Naive thymus-derived CD4-positive, alpha-beta T cell (primary cell): ENCODE measurements at regions not wholly inside any gene's neighbourhood (a gene's known extent, or its start where the extent isn't known, plus 50 kb on each side); places are given as distances from the start of the nearest gene placed in this dataset.

Experiments used
- ATAC-seq: fragments of 150-1000 bp; cut with Tn5 transposase; 2 replicates; pipeline ENCODE4 v1.10.0; 2021; ENCODE audit warnings: mild to moderate bottlenecking, moderate library complexity
- CTCF ChIA-PET: fragments of 350-600 bp; sonication (Branson Sonifier 250); formaldehyde crosslinking; loops from one replicate; lab custom pipeline; 2021; ENCODE audit warnings: antibody characterized with exemption; lab: Charles Lee
- POLR2A ChIA-PET: fragments of 350-600 bp; sonication (Branson Sonifier 250); formaldehyde crosslinking; loops from one replicate; lab custom pipeline; 2021; ENCODE audit warnings: antibody characterized with exemption, inconsistent platforms; lab: Charles Lee
- DNase-seq, 9 donors: peaks; one replicate each; pipeline versions ENCODE4 v3.0.0 to v3.0.0-alpha.2; 2020 to 2022; ENCODE audit warnings: mixed read lengths in 1 of 9
- H3K27ac ChIP-seq: one replicate; pipeline ENCODE4 v1.7.0; 2013; ENCODE audit warnings: mild to moderate bottlenecking, low read depth, low read length, moderate library complexity
- H3K27me3 ChIP-seq, 2 donors: one replicate each; pipeline ENCODE4 v1.7.0; 2013; ENCODE audit warnings: low read length in 2 of 2, mild to moderate bottlenecking in 2 of 2, moderate library complexity in 2 of 2; ENCODE audit not compliant: control insufficient read depth in 2 of 2, insufficient read depth in 2 of 2
- H3K36me3 ChIP-seq, 3 experiments: 1 replicate in 2 of 3; 2 replicates in 1 of 3; pipeline ENCODE4 v1.7.0; 2013; ENCODE audit warnings: low read length in 3 of 3, mild to moderate bottlenecking in 3 of 3, moderate library complexity in 1 of 3; ENCODE audit not compliant: insufficient read depth in 3 of 3, control insufficient read depth in 2 of 3
- H3K4me1 ChIP-seq, 2 donors: one replicate each; pipeline ENCODE4 v1.7.0; 2013; ENCODE audit warnings: low read length in 2 of 2, mild to moderate bottlenecking in 2 of 2, moderate library complexity in 1 of 2; ENCODE audit not compliant: control insufficient read depth in 2 of 2, insufficient read depth in 2 of 2
- H3K4me3 ChIP-seq: 2 replicates; pipeline ENCODE4 v1.7.0; 2013; ENCODE audit warnings: mild to moderate bottlenecking, low read length
- H3K9me3 ChIP-seq, 3 experiments: 1 replicate in 2 of 3; 2 replicates in 1 of 3; pipeline ENCODE4 v1.7.0; 2013; ENCODE audit warnings: low read length in 3 of 3; ENCODE audit not compliant: control insufficient read depth in 2 of 3
- H3K27ac Mint-ChIP-seq, 9 donors: one replicate each; pipeline ENCODE4 v1.8.0; 2020 to 2022; ENCODE audit warnings: mixed read lengths in 9 of 9, mild to moderate bottlenecking in 8 of 9, moderate library complexity in 5 of 9, inconsistent platforms in 2 of 9
- H3K27me3 Mint-ChIP-seq, 5 donors: one replicate each; pipeline ENCODE4 v1.8.0; 2021 to 2022; ENCODE audit warnings: mixed read lengths in 5 of 5, mild to moderate bottlenecking in 1 of 5
- H3K36me3 Mint-ChIP-seq, 5 donors: one replicate each; pipeline ENCODE4 v1.8.0; 2020 to 2022; ENCODE audit warnings: mixed read lengths in 5 of 5, mild to moderate bottlenecking in 3 of 5, inconsistent platforms in 1 of 5
- H3K4me1 Mint-ChIP-seq, 7 donors: one replicate each; pipeline ENCODE4 v1.8.0; 2020 to 2022; ENCODE audit warnings: mixed read lengths in 7 of 7, mild to moderate bottlenecking in 3 of 7, inconsistent platforms in 1 of 7
- H3K4me3 Mint-ChIP-seq, 10 donors: one replicate each; pipeline ENCODE4 v1.8.0; 2020 to 2022; ENCODE audit warnings: mild to moderate bottlenecking in 10 of 10, mixed read lengths in 10 of 10, moderate library complexity in 6 of 10, inconsistent platforms in 2 of 10
- H3K9me3 Mint-ChIP-seq, 11 donors: one replicate each; pipeline ENCODE4 v1.8.0; 2020 to 2022; ENCODE audit warnings: mixed read lengths in 11 of 11, mild to moderate bottlenecking in 4 of 11, inconsistent platforms in 1 of 11, moderate library complexity in 1 of 11
- intact Hi-C, 2 donors: fragments of 100-400 bp; cut with micrococcal nuclease; formaldehyde crosslinking; loops; one replicate each; pipeline ENCODE4 v1.15.1; 2023

DNA sequence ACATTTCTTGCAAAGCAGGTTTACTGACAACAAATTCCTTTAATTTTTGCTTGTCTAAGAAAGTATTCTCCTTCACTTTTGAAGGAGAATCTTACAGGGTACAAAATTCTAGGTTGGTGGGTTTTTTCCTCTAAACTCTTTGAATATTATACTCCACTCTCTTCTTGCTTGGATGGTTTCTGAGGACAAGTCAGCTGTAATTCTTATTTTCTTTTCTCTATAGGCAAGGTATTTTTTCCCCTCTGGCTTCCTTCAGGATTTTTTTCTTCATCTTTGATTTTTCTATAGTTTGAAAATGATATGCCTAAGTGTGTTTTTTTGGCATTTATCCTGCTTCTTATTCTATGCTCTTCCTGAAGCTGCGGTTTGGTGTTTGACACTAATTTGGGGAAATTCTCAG lies 112.5 kb upstream of the HIVEP1 start:
- Mint-ChIP-seq H3K36me3 (peaks cover 0 to 4% (median 0%) of the 10 kb centered on the region in 5 donors), H3K27me3 (peaks cover 0 to 11% (median 0%) of the 10 kb centered on the region in 5 donors)
- CTCF ChIA-PET = no interaction called here

DNA sequence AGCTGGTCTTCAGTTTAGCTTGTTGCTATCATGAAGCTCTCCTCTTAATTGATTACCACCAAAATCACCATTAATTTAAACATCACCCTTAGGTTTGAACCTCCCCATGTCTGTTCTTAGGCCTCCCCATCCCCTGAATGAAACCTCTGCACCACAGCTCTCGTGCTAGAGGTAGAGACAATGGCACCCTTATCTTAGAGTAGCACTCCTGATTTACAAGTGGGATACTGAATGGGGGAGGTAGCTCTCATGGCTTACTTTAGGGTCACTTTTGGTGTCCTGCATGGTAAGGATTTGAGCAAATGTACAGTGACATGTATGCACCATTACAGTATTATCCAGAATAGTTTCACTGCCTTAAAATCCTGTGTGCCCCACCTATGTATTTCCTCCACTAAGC lies 115.6 kb upstream of the ADTRP start:
- Mint-ChIP-seq H3K27me3 (no peaks in the 10 kb centered on the region), H3K4me1 (peaks cover 0 to 4% (median 0%) of the 10 kb centered on the region in 7 donors), H3K9me3 (peaks cover 0 to 14% (median 2%) of the 10 kb centered on the region in 11 donors), H3K4me3 (no peak overlapping the region), H3K36me3 (no peaks in the 10 kb centered on the region), H3K27ac (peak overlapping the region in 1 of 9 donors; percentile 2)
- no peak overlapping the region for H3K4me3 ChIP-seq
- H3K9me3 ChIP-seq = no peaks in the 10 kb centered on the region
- ChIA-PET CTCF (no interaction called here), POLR2A (no interaction called here)
- no peaks in the 10 kb centered on the region for H3K4me1 ChIP-seq
- no peak overlapping the region for H3K27ac ChIP-seq
- DNase-seq (no peak), ATAC-seq (no peak)
- no peaks in the 10 kb centered on the region for H3K27me3 ChIP-seq
- intact Hi-C loops = no loop called here
- no peaks in the 10 kb centered on the region for H3K36me3 ChIP-seq

More for the DNA sequence above, 112.5 kb upstream of the HIVEP1 start:
- no peak overlapping the region for H3K27ac ChIP-seq
- no peaks in the 10 kb centered on the region for H3K36me3 ChIP-seq
- no peak overlapping the region for H3K4me3 ChIP-seq
- Mint-ChIP-seq H3K27ac (peak overlapping the region in 1 of 9 donors; percentile 10), H3K4me1 (peaks cover 7 to 36% (median 31%) of the 10 kb centered on the region in 7 donors), H3K9me3 (peaks cover 0 to 5% (median 0%) of the 10 kb centered on the region in 11 donors), H3K4me3 (no peak overlapping the region)
- no peak for ATAC-seq
- POLR2A ChIA-PET = no interaction called here
- no peaks in the 10 kb centered on the region for H3K9me3 ChIP-seq
- intact Hi-C loops = loop anchor here (2.0 to 5.0 kb wide), 3 partner anchors 108 to 187 kb away; no protein-coding TSS in a partner anchor
- H3K27me3 ChIP-seq = no peaks in the 10 kb centered on the region
- peaks cover 0 to 8% of the 10 kb centered on the region in 2 donors for H3K4me1 ChIP-seq
- no peak for DNase-seq

DNA sequence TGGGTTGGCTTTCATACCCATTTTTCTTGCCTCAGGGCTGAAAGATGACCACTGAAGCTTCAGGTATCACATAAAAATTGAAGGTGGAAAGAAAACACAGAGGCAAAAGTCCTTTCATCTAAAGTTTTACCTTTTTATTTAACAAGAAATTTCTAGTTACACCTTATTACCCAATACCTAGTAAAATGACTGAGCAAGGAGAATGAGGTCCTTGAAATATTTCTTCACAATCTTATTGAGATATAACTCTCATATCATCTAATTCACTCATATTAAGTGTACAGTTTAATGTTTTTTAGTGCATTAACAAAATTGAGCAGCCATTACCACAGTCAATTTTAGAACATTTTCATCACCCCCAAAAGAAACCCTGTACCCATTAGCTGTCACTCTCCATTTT lies 112.9 kb upstream of the ADTRP start:
- no peak overlapping the region for H3K4me3 Mint-ChIP-seq
- POLR2A ChIA-PET = no interaction called here

DNA sequence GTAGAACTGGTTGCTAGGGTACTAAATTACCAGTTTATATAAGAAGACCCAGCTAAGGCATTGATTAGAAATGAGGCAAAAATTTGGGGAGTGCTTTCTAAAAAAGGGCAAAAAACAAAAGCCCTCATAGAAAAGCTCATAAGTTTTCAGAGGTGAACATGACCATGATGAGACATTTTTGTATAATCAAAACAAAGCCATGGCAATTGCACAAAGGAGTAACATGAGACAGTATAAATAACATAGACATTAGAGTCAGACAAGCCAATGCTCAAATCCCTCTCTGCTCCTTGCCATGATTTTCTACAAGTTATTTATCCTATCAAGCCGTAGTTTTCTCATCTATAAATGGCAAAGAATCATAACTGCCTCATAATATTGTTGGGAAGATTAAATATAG lies 112.2 kb upstream of the ADTRP start:
- intact Hi-C loops = no loop called here
- ATAC-seq = no peak
- DNase-seq = no peak
- H3K27ac Mint-ChIP-seq = no peak overlapping the region
- ChIA-PET POLR2A (no interaction called here), CTCF (no interaction called here)
- H3K27ac ChIP-seq = no peak overlapping the region
- no peaks in the 10 kb centered on the region for H3K27me3 Mint-ChIP-seq
- H3K9me3 ChIP-seq = no peaks in the 10 kb centered on the region
- H3K4me3 ChIP-seq = no peak overlapping the region
- no peaks in the 10 kb centered on the region for H3K4me1 ChIP-seq
- H3K4me3 Mint-ChIP-seq = no peak overlapping the region
- H3K27me3 ChIP-seq = no peaks in the 10 kb centered on the region
- peaks cover 0 to 2% (median 0%) of the 10 kb centered on the region in 7 donors for H3K4me1 Mint-ChIP-seq
- H3K36me3 Mint-ChIP-seq = no peaks in the 10 kb centered on the region
- peaks cover 0 to 12% (median 2%) of the 10 kb centered on the region in 11 donors for H3K9me3 Mint-ChIP-seq
- no peaks in the 10 kb centered on the region for H3K36me3 ChIP-seq

More for the DNA sequence above, 112.9 kb upstream of the ADTRP start:
- H3K9me3 Mint-ChIP-seq = peaks cover 0 to 14% (median 2%) of the 10 kb centered on the region in 11 donors
- ATAC-seq (no peak), DNase-seq (no peak)
- Histone ChIP-seq H3K27me3 (no peaks in the 10 kb centered on the region), H3K4me1 (no peaks in the 10 kb centered on the region), H3K36me3 (no peaks in the 10 kb centered on the region), H3K27ac (no peak overlapping the region), H3K9me3 (no peaks in the 10 kb centered on the region), H3K4me3 (no peak overlapping the region)
- no peaks in the 10 kb centered on the region for H3K36me3 Mint-ChIP-seq
- no peaks in the 10 kb centered on the region for H3K27me3 Mint-ChIP-seq
- CTCF ChIA-PET = no interaction called here
- peaks cover 0 to 2% (median 0%) of the 10 kb centered on the region in 7 donors for H3K4me1 Mint-ChIP-seq
- no peak overlapping the region for H3K27ac Mint-ChIP-seq
- intact Hi-C loops = no loop called here

DNA sequence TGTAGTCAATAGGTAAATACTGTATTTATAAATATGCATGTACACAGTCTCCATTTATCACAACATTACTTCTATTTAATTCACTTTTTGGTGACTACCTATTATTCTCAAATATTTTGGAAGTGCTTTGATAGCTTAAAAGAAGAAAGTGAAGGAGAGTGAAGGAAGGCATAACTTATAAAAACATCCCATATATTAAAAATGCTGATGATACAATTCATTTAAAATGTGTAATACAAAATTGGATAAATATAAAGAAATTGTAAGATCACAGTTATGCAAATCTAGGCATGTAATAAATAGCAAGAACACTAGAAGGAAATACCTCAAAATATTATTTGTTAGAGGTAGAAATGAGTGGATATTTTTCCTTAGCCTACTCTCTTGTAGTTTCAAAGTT lies 111.6 kb upstream of the ADTRP start:
- no peak for DNase-seq
- Mint-ChIP-seq H3K27me3 (no peaks in the 10 kb centered on the region), H3K4me3 (no peak overlapping the region), H3K27ac (no peak overlapping the region), H3K9me3 (peaks cover 0 to 16% (median 2%) of the 10 kb centered on the region in 11 donors), H3K36me3 (no peaks in the 10 kb centered on the region), H3K4me1 (peaks cover 0 to 2% (median 0%) of the 10 kb centered on the region in 7 donors)
- Histone ChIP-seq H3K36me3 (no peaks in the 10 kb centered on the region), H3K4me1 (no peaks in the 10 kb centered on the region), H3K27ac (no peak overlapping the region), H3K4me3 (no peak overlapping the region), H3K27me3 (no peaks in the 10 kb centered on the region), H3K9me3 (peaks cover 0 to under 1% (median 0%) of the 10 kb centered on the region in 3 experiments)
- no peak for ATAC-seq
- CTCF ChIA-PET = interaction anchor here (0.6 kb wide), 1 partner anchor 218 kb away, joined by 3 read pairs; no protein-coding TSS in a partner anchor
- POLR2A ChIA-PET = no interaction called here
- intact Hi-C loops = no loop called here

DNA sequence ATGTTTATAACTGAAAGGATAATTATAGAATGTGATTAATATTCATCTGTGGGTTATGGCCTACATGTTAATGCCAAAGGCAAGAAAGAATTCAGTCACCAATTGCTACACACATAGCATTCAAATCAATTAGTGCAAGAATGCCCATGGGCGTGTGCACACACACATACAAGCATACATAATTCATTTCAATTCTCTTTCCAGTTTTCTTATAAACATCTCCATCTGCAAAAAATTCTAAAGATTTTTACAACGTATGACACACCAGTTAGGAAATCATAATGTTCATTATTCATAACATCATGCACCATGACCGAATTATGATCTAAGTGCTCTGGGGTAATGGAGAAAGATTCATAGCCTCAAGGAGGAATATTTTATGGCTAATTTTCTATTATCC lies 111.0 kb upstream of the ADTRP start:
- no peak overlapping the region for H3K4me3 Mint-ChIP-seq
- H3K4me1 Mint-ChIP-seq = peaks cover 0 to 2% (median 0%) of the 10 kb centered on the region in 7 donors
- ChIA-PET POLR2A (no interaction called here), CTCF (interaction anchor here (0.6 kb wide), 1 partner anchor 217 kb away, joined by 3 read pairs; no protein-coding TSS in a partner anchor)
- Histone ChIP-seq H3K27me3 (no peaks in the 10 kb centered on the region), H3K27ac (no peak overlapping the region), H3K4me3 (no peak overlapping the region), H3K9me3 (peaks cover 0 to 4% (median 0%) of the 10 kb centered on the region in 3 experiments), H3K36me3 (no peaks in the 10 kb centered on the region), H3K4me1 (no peaks in the 10 kb centered on the region)
- H3K9me3 Mint-ChIP-seq = peaks cover 0 to 16% (median 2%) of the 10 kb centered on the region in 11 donors
- intact Hi-C loops = no loop called here
- no peaks in the 10 kb centered on the region for H3K27me3 Mint-ChIP-seq
- no peak for ATAC-seq
- no peaks in the 10 kb centered on the region for H3K36me3 Mint-ChIP-seq
- no peak for DNase-seq
- no peak overlapping the region for H3K27ac Mint-ChIP-seq

DNA sequence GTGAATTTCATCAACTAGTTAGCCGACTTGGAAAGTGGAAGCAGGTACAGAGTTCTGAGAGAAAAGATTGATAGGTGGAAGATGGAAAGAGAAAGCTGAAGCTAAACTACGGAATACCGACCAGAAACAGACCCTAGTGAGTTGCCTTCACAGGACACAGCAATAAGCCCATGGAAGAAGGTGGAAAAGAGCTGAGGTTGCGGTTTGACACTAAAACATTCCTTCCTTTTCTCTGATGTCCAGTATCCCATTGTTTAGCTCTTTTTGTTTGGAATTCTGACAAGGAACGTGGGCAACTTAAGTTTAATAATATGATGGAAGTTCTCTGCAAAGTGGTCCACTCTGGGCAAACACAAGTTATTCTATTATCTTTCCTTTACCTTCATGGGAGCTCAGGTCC lies 110.1 kb upstream of the ADTRP start:
- DNase-seq (no peak), ATAC-seq (no peak)
- no peaks in the 10 kb centered on the region for H3K4me1 ChIP-seq
- POLR2A ChIA-PET = no interaction called here
- H3K36me3 Mint-ChIP-seq = no peaks in the 10 kb centered on the region
- H3K27me3 Mint-ChIP-seq = no peaks in the 10 kb centered on the region
- H3K9me3 Mint-ChIP-seq = peaks cover 0 to 15% (median 2%) of the 10 kb centered on the region in 11 donors
- H3K4me1 Mint-ChIP-seq = no peaks in the 10 kb centered on the region
- H3K36me3 ChIP-seq = no peaks in the 10 kb centered on the region
- no peak overlapping the region for H3K27ac ChIP-seq
- peaks cover 0 to 4% (median 0%) of the 10 kb centered on the region in 3 experiments for H3K9me3 ChIP-seq
- H3K4me3 Mint-ChIP-seq = no peak overlapping the region
- intact Hi-C loops = no loop called here
- no peak overlapping the region for H3K4me3 ChIP-seq
- CTCF ChIA-PET = no interaction called here
- no peaks in the 10 kb centered on the region for H3K27me3 ChIP-seq
- H3K27ac Mint-ChIP-seq = no peak overlapping the region
